ENCODE measurements at regions not wholly inside any gene's neighbourhood (a gene's known extent, or its start where the extent isn't known, plus 50 kb on each side); places are given as distances from the start of the nearest gene placed in this dataset.
"Not testable (repeated sequence)": the region's sequence is repeated elsewhere in the genome, so short reads cannot be mapped to it uniquely, and the experiment has no call there.

GRCh38 chr13:64127856-64128255 lies 2712.2 kb upstream of the PCDH20 start:
- Histone ChIP-seq H3K27ac (no peak overlapping the region), H3K4me1 (no peaks in the 10 kb centered on the region), H3K9me3 (no peaks in the 10 kb centered on the region), H3K36me3 (no peaks in the 10 kb centered on the region), H3K4me3 (no peak overlapping the region), H3K27me3 (no peaks in the 10 kb centered on the region)
- TF ChIP-seq CTCF (IDR thresholded peaks at IDR 0.05): no peak
- DNase-seq (ENCODE audit: low spot score): no peak

- H3K36me3 ChIP-seq: no peaks in the 10 kb centered on the region
- no peak overlapping the region for H3K4me3 ChIP-seq
- H3K27ac ChIP-seq: no peak overlapping the region
- H3K27me3 ChIP-seq: no peaks in the 10 kb centered on the region
- no peak for TF ChIP-seq CTCF (IDR thresholded peaks at IDR 0.05)
- H3K4me1 ChIP-seq: no peaks in the 10 kb centered on the region
- DNase-seq (ENCODE audit: low spot score): no peak
- no peaks in the 10 kb centered on the region for H3K9me3 ChIP-seq
Measured at GRCh38 chr13:64127192-64127591, 2711.5 kb upstream of the PCDH20 start.

GRCh38 chr13:64121023-64121709 lies 2705.5 kb upstream of the PCDH20 start:
- not testable (repeated sequence) for H3K4me1 ChIP-seq; H3K27me3 ChIP-seq; DNase-seq (ENCODE audit: low spot score); H3K9me3 ChIP-seq; H3K27ac ChIP-seq; H3K36me3 ChIP-seq; H3K4me3 ChIP-seq

GRCh38 chr13:64099994-64100393 lies 2684.3 kb upstream of the PCDH20 start:
- Histone ChIP-seq H3K4me3 (no peak overlapping the region), H3K27me3 (no peaks in the 10 kb centered on the region), H3K27ac (no peak overlapping the region), H3K9me3 (no peaks in the 10 kb centered on the region), H3K4me1 (no peaks in the 10 kb centered on the region), H3K36me3 (no peaks in the 10 kb centered on the region)
- DNase-seq (ENCODE audit: low spot score): no peak
- TF ChIP-seq CTCF (IDR thresholded peaks at IDR 0.05): no peak

- no peaks in the 10 kb centered on the region for H3K27me3 ChIP-seq
- H3K27ac ChIP-seq: no peak overlapping the region
- H3K4me1 ChIP-seq: no peaks in the 10 kb centered on the region
- no peaks in the 10 kb centered on the region for H3K36me3 ChIP-seq
- no peak for DNase-seq (ENCODE audit: low spot score)
- H3K9me3 ChIP-seq: no peaks in the 10 kb centered on the region
- TF ChIP-seq CTCF (IDR thresholded peaks at IDR 0.05): no peak
- H3K4me3 ChIP-seq: no peak overlapping the region
Measured at GRCh38 chr13:64090311-64090710, 2674.7 kb upstream of the PCDH20 start.

GRCh38 chr13:64088491-64088890 lies 2672.8 kb upstream of the PCDH20 start:
- no peaks in the 10 kb centered on the region for H3K36me3 ChIP-seq
- no peak overlapping the region for H3K4me3 ChIP-seq
- H3K27me3 ChIP-seq: no peaks in the 10 kb centered on the region
- no peak for TF ChIP-seq CTCF (IDR thresholded peaks at IDR 0.05)
- no peak for DNase-seq (ENCODE audit: low spot score)
- H3K27ac ChIP-seq: no peak overlapping the region
- H3K9me3 ChIP-seq: no peaks in the 10 kb centered on the region
- H3K4me1 ChIP-seq: no peaks in the 10 kb centered on the region
